IMR-90 (cell line): ENCODE measurements at regions not wholly inside any gene's neighbourhood (a gene's known extent, or its start where the extent isn't known, plus 50 kb on each side); places are given as distances from the start of the nearest gene placed in this dataset.

ENCODE experiments used
- ATAC-seq: fragments of 200-7000 bp; cut with Tn5 transposase; 2 replicates; pipeline ENCODE4 v1.9.1; 2020; ENCODE audit warnings: low read depth, mild to moderate bottlenecking, moderate library complexity
- BruUV-seq: library from RNA; stranded (reverse); fragments of 400-500 nt; replicated peaks from 2 replicates; lab custom pipeline; 2021; lab: Mats Ljungman, UMichigan
- CTCF ChIA-PET: fragments of 300-600 bp; formaldehyde crosslinking; extraction: SDS; loops from one replicate; lab custom pipeline; 2021; ENCODE audit warnings: antibody characterized with exemption; lab: Yijun Ruan, JAX
- POLR2A ChIA-PET: fragments of 300-600 bp; sonication (Branson Sonifier 250); formaldehyde crosslinking; loops from one replicate; lab custom pipeline; 2022; ENCODE audit warnings: antibody characterized with exemption; ENCODE audit not compliant: unreplicated experiment; lab: Charles Lee
- DNase-seq: peaks from one replicate; pipeline ENCODE4 v3.0.0; 2013
- H2AFZ ChIP-seq: replicated peaks from 2 replicates; pipeline ENCODE3; 2013; ENCODE audit warnings: low read length, mild to moderate bottlenecking; ENCODE audit not compliant: poor library complexity
- H2AK5ac ChIP-seq: 2 replicates; pipeline ENCODE4 v1.6.1; 2013; ENCODE audit warnings: low read depth, low read length, inconsistent platforms
- H2AK9ac ChIP-seq: replicated peaks from 2 replicates; pipeline ENCODE3; 2013; ENCODE audit warnings: mild to moderate bottlenecking, low read depth, low read length, moderate library complexity; ENCODE audit not compliant: poor library complexity
- H2BK120ac ChIP-seq: 2 replicates; pipeline ENCODE4 v1.6.1; 2013; ENCODE audit warnings: low read depth, low read length, inconsistent platforms
- H2BK15ac ChIP-seq: 3 replicates; pipeline ENCODE4 v1.6.1; 2013; ENCODE audit warnings: low read depth, low read length, inconsistent platforms
- H2BK20ac ChIP-seq: 2 replicates; pipeline ENCODE4 v1.6.1; 2013; ENCODE audit warnings: low read depth, mild to moderate bottlenecking, inconsistent platforms, low read length, moderate library complexity
- H2BK5ac ChIP-seq: 2 replicates; pipeline ENCODE4 v1.6.1; 2013; ENCODE audit warnings: mild to moderate bottlenecking, low read depth, low read length, inconsistent platforms; ENCODE audit not compliant: poor library complexity, severe bottlenecking
- H3K14ac ChIP-seq: replicated peaks from 2 replicates; pipeline ENCODE4 v1.6.1; 2013; ENCODE audit warnings: low read depth, low read length, inconsistent platforms
- H3K18ac ChIP-seq: 2 replicates; pipeline ENCODE4 v1.6.1; 2013; ENCODE audit warnings: low read depth, low read length, control low read depth
- H3K23ac ChIP-seq: 2 replicates; pipeline ENCODE4 v1.6.1; 2013; ENCODE audit warnings: low read depth, low read length, inconsistent platforms
- H3K27ac ChIP-seq: 2 replicates; pipeline ENCODE4 v1.5.1; 2013; ENCODE audit warnings: mild to moderate bottlenecking, control low read depth, low read length; ENCODE audit not compliant: insufficient read depth
- H3K27me3 ChIP-seq: 2 replicates; pipeline ENCODE4 v1.6.1; 2013; ENCODE audit warnings: low read length; ENCODE audit not compliant: control insufficient read depth, insufficient read depth
- H3K36me3 ChIP-seq: 2 replicates; pipeline ENCODE4 v1.6.1; 2013; ENCODE audit warnings: low read length, mixed read lengths; ENCODE audit not compliant: control insufficient read depth, insufficient read depth
- H3K4ac ChIP-seq: 2 replicates; pipeline ENCODE4 v1.6.1; 2013; ENCODE audit warnings: low read depth, low read length, inconsistent platforms
- H3K4me1 ChIP-seq: 2 replicates; pipeline ENCODE4 v1.6.1; 2013; ENCODE audit warnings: low read length, mixed read lengths; ENCODE audit not compliant: control insufficient read depth, insufficient read depth
- H3K4me2 ChIP-seq: 2 replicates; pipeline ENCODE4 v1.6.1; 2013; ENCODE audit warnings: low read depth, mild to moderate bottlenecking, control low read depth, low read length, moderate library complexity
- H3K4me3 ChIP-seq: 2 replicates; pipeline ENCODE4 v1.5.1; 2013; ENCODE audit warnings: low read depth, mild to moderate bottlenecking, control low read depth, low read length, moderate library complexity; ENCODE audit not compliant: insufficient read depth
- H3K56ac ChIP-seq: 2 replicates; pipeline ENCODE4 v1.6.1; 2013; ENCODE audit warnings: low read length, inconsistent platforms; ENCODE audit not compliant: insufficient read depth; ENCODE audit errors: extremely low read depth
- H3K79me1 ChIP-seq, 2 experiments: 2 replicates each; pipeline ENCODE4 v1.6.1; 2013; ENCODE audit warnings: low read length in 2 of 2, inconsistent platforms in 1 of 2, low read depth in 1 of 2
- H3K9ac ChIP-seq: 2 replicates; pipeline ENCODE4 v1.6.1; 2013; ENCODE audit warnings: low read depth, low read length, control low read depth
- H3K9me1 ChIP-seq: 2 replicates; pipeline ENCODE4 v1.6.1; 2013; ENCODE audit warnings: low read length, inconsistent platforms; ENCODE audit not compliant: insufficient read depth
- H3K9me3 ChIP-seq: 2 replicates; pipeline ENCODE4 v1.6.1; 2013; ENCODE audit warnings: low read length; ENCODE audit not compliant: control insufficient read depth, insufficient read depth
- H4K20me1 ChIP-seq: 2 replicates; pipeline ENCODE4 v1.6.1; 2013; ENCODE audit warnings: low read length, inconsistent platforms; ENCODE audit not compliant: insufficient read depth
- H4K5ac ChIP-seq: 2 replicates; pipeline ENCODE4 v1.6.1; 2013; ENCODE audit warnings: mild to moderate bottlenecking, low read depth, low read length, control low read depth
- H4K8ac ChIP-seq, 2 experiments: 2 replicates each; pipeline ENCODE4 v1.6.1; 2013; ENCODE audit warnings: low read depth in 2 of 2, low read length in 2 of 2, control low read depth in 1 of 2, inconsistent platforms in 1 of 2
- H4K91ac ChIP-seq: 2 replicates; pipeline ENCODE4 v1.6.1; 2013; ENCODE audit warnings: low read depth, low read length, inconsistent platforms; ENCODE audit not compliant: insufficient read depth
- BHLHE40 ChIP-seq: fragments of 150-350 bp; IDR thresholded peaks from 2 replicates; pipeline ENCODE4 v1.6.1; 2016; ENCODE audit warnings: mild to moderate bottlenecking, low read depth, low read length
- CEBPB ChIP-seq: IDR thresholded peaks from 2 replicates; pipeline ENCODE4 v1.6.1; 2012; ENCODE audit warnings: low read depth, low read length, improper control_type of control experiment
- CHD1 ChIP-seq: IDR thresholded peaks from 2 replicates; pipeline ENCODE4 v1.6.1; 2012; ENCODE audit warnings: low read depth, low read length, improper control_type of control experiment
- CTCF ChIP-seq: conservative IDR thresholded peaks from 2 replicates; pipeline ENCODE4 v1.5.1; 2012; ENCODE audit warnings: mild to moderate bottlenecking, low read depth, low read length, improper control_type of control experiment
- ELK1 ChIP-seq: fragments of 150-350 bp; IDR thresholded peaks from 2 replicates; pipeline ENCODE4 v1.6.1; 2016; ENCODE audit warnings: low read depth, mild to moderate bottlenecking, low read length, moderate library complexity, borderline replicate concordance
- FOS ChIP-seq: fragments of 150-350 bp; IDR thresholded peaks from 2 replicates; pipeline ENCODE4 v1.6.1; 2016; ENCODE audit warnings: low read depth, low read length
- MAFK ChIP-seq: IDR thresholded peaks from 2 replicates; pipeline ENCODE4 v1.6.1; 2012; ENCODE audit warnings: low read depth, low read length, improper control_type of control experiment
- MAZ ChIP-seq: IDR thresholded peaks from 2 replicates; pipeline ENCODE4 v1.6.1; 2012; ENCODE audit warnings: low read depth, mild to moderate bottlenecking, low read length, improper control_type of control experiment, moderate library complexity, borderline replicate concordance
- MXI1 ChIP-seq: IDR thresholded peaks from 2 replicates; pipeline ENCODE4 v1.6.1; 2012; ENCODE audit warnings: low read depth, mild to moderate bottlenecking, low read length, moderate library complexity, borderline replicate concordance
- NFE2L2 ChIP-seq: fragments of 150-350 bp; IDR thresholded peaks from 2 replicates; pipeline ENCODE4 v1.6.1; 2016; ENCODE audit warnings: low read depth, mild to moderate bottlenecking, low read length
- POLR2A ChIP-seq: IDR thresholded peaks from 2 replicates; pipeline ENCODE4 v1.6.1; 2012; ENCODE audit warnings: mild to moderate bottlenecking, low read depth, low read length
- RAD21 ChIP-seq: IDR thresholded peaks from 2 replicates; pipeline ENCODE4 v1.6.1; 2012; ENCODE audit warnings: low read length, improper control_type of control experiment
- RCOR1 ChIP-seq: IDR thresholded peaks from 2 replicates; pipeline ENCODE4 v1.6.1; 2012; ENCODE audit warnings: mild to moderate bottlenecking, low read length, improper control_type of control experiment; ENCODE audit not compliant: insufficient replicate concordance
- RFX5 ChIP-seq: IDR thresholded peaks from 2 replicates; pipeline ENCODE4 v1.8.0; 2012; ENCODE audit warnings: low read depth, mild to moderate bottlenecking, low read length, moderate library complexity
- USF2 ChIP-seq: fragments of 150-350 bp; IDR thresholded peaks from 2 replicates; pipeline ENCODE4 v1.6.1; 2017; ENCODE audit warnings: mild to moderate bottlenecking, antibody characterized with exemption, low read length, low read depth
- WGBS, 2 experiments: methylation state at CpG; one replicate each; pipeline versions ENCODE4 v1.1.5 to v1.1.7; 2013; ENCODE audit warnings: missing lambda C conversion rate in 2 of 2; ENCODE audit not compliant: insufficient read length in 1 of 2; ENCODE audit errors: extremely low coverage in 2 of 2; 5-methylcytosine and 5-hydroxymethylcytosine counted together
- dilution Hi-C: fragments of 300-500 bp; cut with HindIII; formaldehyde crosslinking; loops from one replicate; pipeline ENCODE4 v1.14.3; 2018; ENCODE audit warnings: low sequenced_read_pairs; ENCODE audit not compliant: unreplicated experiment
- in situ Hi-C: fragments of 300-500 bp; cut with MboI; formaldehyde crosslinking; loops from 3 replicates; pipeline ENCODE4 v1.14.3; 2019; ENCODE audit warnings: low sequenced_read_pairs, inconsistent platforms, mixed read lengths
- intact Hi-C: fragments of 100-400 bp; cut with micrococcal nuclease; formaldehyde crosslinking; loops from 2 replicates; pipeline ENCODE4 v1.10.0; 2022

GRCh38 chr1:119308130-119308700 is 60.4 kb upstream of the HAO2 start:
- no CpG with 5 or more reads among the region's 3 CpGs for WGBS, 2 experiments
- intact Hi-C loops (no loop called here), in situ Hi-C loops (no loop called here), dilution Hi-C loops (no loop called here)
- Histone ChIP-seq H3K9ac (no peak overlapping the region), H3K4me1 (no peaks in the 10 kb centered on the region), H2BK120ac (no peak overlapping the region), H2AFZ (no peak overlapping the region), H2AK5ac (no peak overlapping the region), H2AK9ac (no peak overlapping the region), H3K4ac (no peak overlapping the region), H3K14ac (no peak overlapping the region), H3K23ac (no peak overlapping the region), H3K27ac (no peak overlapping the region), H4K5ac (no peak overlapping the region), H3K4me2 (no peak overlapping the region), H3K4me3 (no peak overlapping the region), H3K27me3 (peaks cover 2% of the 10 kb centered on the region), H3K79me1 (no peaks in the 10 kb centered on the region), H3K18ac (no peak overlapping the region), H3K56ac (no peak overlapping the region), H4K8ac (no peak overlapping the region), H4K20me1 (no peaks in the 10 kb centered on the region), H2BK15ac (no peak overlapping the region), H3K9me3 (no peaks in the 10 kb centered on the region), H2BK5ac (no peak overlapping the region), H3K36me3 (no peaks in the 10 kb centered on the region), H4K91ac (no peak overlapping the region), H3K9me1 (no peaks in the 10 kb centered on the region), H2BK20ac (no peak overlapping the region)
- ATAC-seq, result no peak
- ChIA-PET CTCF (no interaction called here), POLR2A (no interaction called here)
- no peak for DNase-seq
- no TSS peak for BruUV-seq
- TF ChIP-seq NFE2L2 (no peak), MXI1 (no peak), RCOR1 (no peak), BHLHE40 (no peak), RFX5 (no peak), RAD21 (no peak), FOS (no peak), USF2 (no peak), MAFK (no peak), POLR2A (no peak), MAZ (no peak), CHD1 (no peak), CEBPB (no peak), CTCF (no peak), ELK1 (no peak)
